NT2/D1 (cell line): ENCODE measurements at regions not wholly inside any gene's neighbourhood (a gene's known extent, or its start where the extent isn't known, plus 50 kb on each side); places are given as distances from the start of the nearest gene placed in this dataset.

Experiments used
- SUZ12 ChIP-seq: IDR thresholded peaks from 2 replicates; pipeline ENCODE4 v1.6.1; 2011; ENCODE audit not compliant: insufficient read length, insufficient read depth; ENCODE audit errors: extremely low read depth
- YY1 ChIP-seq: IDR thresholded peaks from 2 replicates; pipeline ENCODE4 v1.6.1; 2011; ENCODE audit not compliant: insufficient read length, insufficient read depth
- ZNF274 ChIP-seq: IDR thresholded peaks from 2 replicates; pipeline ENCODE4 v1.6.1; 2011; ENCODE audit warnings: mild to moderate bottlenecking, low read depth, low read length

GRCh38 chr16:51328733-51329132 is 177.7 kb upstream of the SALL1 start:
- no peak for TF ChIP-seq ZNF274
- no peak for TF ChIP-seq YY1
- no peak for TF ChIP-seq SUZ12
